ENCODE measurements at regions not wholly inside any gene's neighbourhood (a gene's known extent, or its start where the extent isn't known, plus 50 kb on each side); places are given as distances from the start of the nearest gene placed in this dataset.
A peak's percentile ranks its signal among the peaks of the same experiment; 100 is the strongest.
"Not testable (repeated sequence)": the region's sequence is repeated elsewhere in the genome, so short reads cannot be mapped to it uniquely, and the experiment has no call there.

GRCh38 chr14:23884541-23884904 is 69.0 kb upstream of the DHRS4 start:
- no peak overlapping the region for H3K4me3 ChIP-seq
- no peaks in the 10 kb centered on the region for H3K4me1 ChIP-seq
- H3K9me3 ChIP-seq = peaks cover 0 to 7% (median 0%) of the 10 kb centered on the region in 4 donors
- no peak overlapping the region for H3K27ac ChIP-seq
- no peak for TF ChIP-seq POLR2A (IDR thresholded peaks at IDR 0.05)
- no peak for TF ChIP-seq CTCF (IDR thresholded peaks at IDR 0.05)
- no peak for DNase-seq
- H3K27me3 ChIP-seq = no peaks in the 10 kb centered on the region
- H3K36me3 ChIP-seq = no peaks in the 10 kb centered on the region

- Histone ChIP-seq H3K27me3 (no peaks in the 10 kb centered on the region), H3K27ac (no peak overlapping the region), H3K4me1 (no peaks in the 10 kb centered on the region), H3K36me3 (no peaks in the 10 kb centered on the region), H3K9me3 (peaks cover 0 to 7% (median 0%) of the 10 kb centered on the region in 4 donors), H3K4me3 (no peak overlapping the region)
- TF ChIP-seq POLR2A (IDR thresholded peaks at IDR 0.05) = no peak
- TF ChIP-seq CTCF (IDR thresholded peaks at IDR 0.05) = no peak
- no peak for DNase-seq
Measured at GRCh38 chr14:23887536-23887935, 66.0 kb upstream of the DHRS4 start.

GRCh38 chr14:23891717-23892116 is 61.9 kb upstream of the DHRS4 start:
- not testable (repeated sequence) for H3K9me3 ChIP-seq, H3K4me1 ChIP-seq, H3K36me3 ChIP-seq, H3K27me3 ChIP-seq, H3K27ac ChIP-seq, DNase-seq, H3K4me3 ChIP-seq

GRCh38 chr14:23892289-23892688 is 61.3 kb upstream of the DHRS4 start:
- H3K9me3 ChIP-seq = not testable (repeated sequence)

GRCh38 chr14:23894362-23895052 is 59.1 kb upstream of the DHRS4 start:
- no peak for TF ChIP-seq CTCF (IDR thresholded peaks at IDR 0.05)
- no peak for TF ChIP-seq POLR2A (IDR thresholded peaks at IDR 0.05)
- Histone ChIP-seq H3K36me3 (no peaks in the 10 kb centered on the region), H3K27me3 (no peaks in the 10 kb centered on the region), H3K9me3 (no peaks in the 10 kb centered on the region), H3K4me1 (no peaks in the 10 kb centered on the region), H3K27ac (no peak overlapping the region), H3K4me3 (no peak overlapping the region)
- DNase-seq = no peak

More at GRCh38 chr14:23892289-23892688, 61.3 kb upstream of the DHRS4 start:
- not testable (repeated sequence) for H3K27me3 ChIP-seq, DNase-seq, H3K4me1 ChIP-seq, H3K27ac ChIP-seq, H3K4me3 ChIP-seq, H3K36me3 ChIP-seq

- DNase-seq = no peak
- Histone ChIP-seq H3K27ac (no peak overlapping the region), H3K36me3 (no peaks in the 10 kb centered on the region), H3K9me3 (no peaks in the 10 kb centered on the region), H3K4me3 (no peak overlapping the region), H3K4me1 (no peaks in the 10 kb centered on the region), H3K27me3 (no peaks in the 10 kb centered on the region)
- no peak for TF ChIP-seq POLR2A (IDR thresholded peaks at IDR 0.05)
- TF ChIP-seq CTCF (IDR thresholded peaks at IDR 0.05) = no peak
Measured at GRCh38 chr14:23895053-23895419, 58.5 kb upstream of the DHRS4 start.

GRCh38 chr14:23895480-23895879 is 58.1 kb upstream of the DHRS4 start:
- Histone ChIP-seq H3K36me3 (no peaks in the 10 kb centered on the region), H3K4me1 (no peaks in the 10 kb centered on the region), H3K9me3 (no peaks in the 10 kb centered on the region), H3K27ac (no peak overlapping the region), H3K4me3 (no peak overlapping the region), H3K27me3 (no peaks in the 10 kb centered on the region)
- TF ChIP-seq POLR2A (IDR thresholded peaks at IDR 0.05) (no peak), CTCF (IDR thresholded peaks at IDR 0.05) (peak in 1 of 6 experiments; percentile 31)
- DNase-seq = no peak

Measured in Peyer's patch (tissue), 4 donors.